ENCODE measurements at regions not wholly inside any gene's neighbourhood (a gene's known extent, or its start where the extent isn't known, plus 50 kb on each side); places are given as distances from the start of the nearest gene placed in this dataset.
"Not testable (repeated sequence)": the region's sequence is repeated elsewhere in the genome, so short reads cannot be mapped to it uniquely, and the experiment has no call there.

- TF ChIP-seq POLR2A (IDR thresholded peaks at IDR 0.05; ENCODE audit: low read depth, low read length); SPI1 (IDR thresholded peaks at IDR 0.05; ENCODE audit: low read depth, low read length); TAF1 (IDR thresholded peaks at IDR 0.05; ENCODE audit: low read depth, low read length); POLR2AphosphoS5 (IDR thresholded peaks at IDR 0.05; ENCODE audit: low read depth, low read length); POU2F2 (IDR thresholded peaks at IDR 0.05; ENCODE audit: low read depth, low read length); PAX5 (IDR thresholded peaks at IDR 0.05; ENCODE audit: insufficient read depth, low read length, severe bottlenecking): not testable (repeated sequence)
These were observed 59.3 kb upstream of the SULF2 start for GRCh38 chr20:47844568-47844906.
